Mesothelial cell of epicardium (in vitro differentiated cells): ENCODE measurements at regions not wholly inside any gene's neighbourhood (a gene's known extent, or its start where the extent isn't known, plus 50 kb on each side); places are given as distances from the start of the nearest gene placed in this dataset.
"Not testable (repeated sequence)": the region's sequence is repeated elsewhere in the genome, so short reads cannot be mapped to it uniquely, and the experiment has no call there.

Experiments used
- DNase-seq, 2 experiments: peaks; one replicate each; pipeline ENCODE4 v3.0.0; 2021; ENCODE audit warnings: low spot score in 2 of 2; ENCODE audit not compliant: unreplicated experiment in 2 of 2
- H3K27ac Mint-ChIP-seq: 2 replicates; pipeline ENCODE4 v1.8.0; 2021; ENCODE audit warnings: mixed read lengths
- H3K27me3 Mint-ChIP-seq: 2 replicates; pipeline ENCODE4 v1.8.0; 2021; ENCODE audit warnings: low read depth, mixed read lengths
- H3K36me3 Mint-ChIP-seq: 2 replicates; pipeline ENCODE4 v1.8.0; 2021; ENCODE audit warnings: mixed read lengths
- H3K4me1 Mint-ChIP-seq: 2 replicates; pipeline ENCODE4 v1.8.0; 2021; ENCODE audit warnings: mixed read lengths
- H3K4me3 Mint-ChIP-seq: 2 replicates; pipeline ENCODE4 v1.8.0; 2021; ENCODE audit warnings: mild to moderate bottlenecking, moderate library complexity, mixed read lengths
- H3K9me3 Mint-ChIP-seq: 2 replicates; pipeline ENCODE4 v1.8.0; 2021; ENCODE audit warnings: mixed read lengths
- TF ChIP-seq, protein P1 (sequence below): fragments of 200-600 bp; sonication (generic); IDR thresholded peaks from one replicate; pipeline ENCODE4 v1.5.0; 2021; ENCODE audit warnings: antibody characterized with exemption; ENCODE audit not compliant: unreplicated experiment

DNA sequence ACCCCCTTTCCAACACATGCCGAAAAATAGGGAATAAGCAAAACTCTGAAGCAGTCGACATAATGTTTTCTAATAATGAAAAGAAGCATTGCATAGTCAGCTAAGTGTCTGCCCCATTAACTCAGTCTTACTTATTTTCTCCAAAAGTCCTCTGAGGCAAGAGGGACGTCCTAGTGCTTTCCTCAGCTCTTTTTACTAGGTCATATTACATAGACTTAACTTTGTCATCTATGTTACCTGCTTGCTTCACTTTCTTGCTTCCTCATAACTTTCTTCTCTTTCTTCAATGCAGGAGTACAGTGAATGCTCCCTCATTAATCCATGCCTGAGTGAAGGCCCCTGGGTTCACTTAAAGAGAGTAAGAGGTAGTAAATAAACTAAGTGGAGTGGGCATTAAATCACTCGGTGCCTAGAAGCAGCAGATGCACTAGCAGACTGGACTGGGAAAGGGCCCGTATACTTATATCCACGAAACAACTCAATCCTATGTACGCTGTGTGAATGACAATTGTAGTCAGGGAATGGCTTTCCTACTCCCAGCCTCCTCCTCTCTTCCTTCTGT lies 210.5 kb upstream of the SPAG17 start:
- no peak overlapping the region for H3K27ac Mint-ChIP-seq
- DNase-seq = no peak
- no peak overlapping the region for H3K4me3 Mint-ChIP-seq
- H3K9me3 Mint-ChIP-seq = no peaks in the 10 kb centered on the region
- no peaks in the 10 kb centered on the region for H3K27me3 Mint-ChIP-seq
- TF ChIP-seq, protein P1, sequence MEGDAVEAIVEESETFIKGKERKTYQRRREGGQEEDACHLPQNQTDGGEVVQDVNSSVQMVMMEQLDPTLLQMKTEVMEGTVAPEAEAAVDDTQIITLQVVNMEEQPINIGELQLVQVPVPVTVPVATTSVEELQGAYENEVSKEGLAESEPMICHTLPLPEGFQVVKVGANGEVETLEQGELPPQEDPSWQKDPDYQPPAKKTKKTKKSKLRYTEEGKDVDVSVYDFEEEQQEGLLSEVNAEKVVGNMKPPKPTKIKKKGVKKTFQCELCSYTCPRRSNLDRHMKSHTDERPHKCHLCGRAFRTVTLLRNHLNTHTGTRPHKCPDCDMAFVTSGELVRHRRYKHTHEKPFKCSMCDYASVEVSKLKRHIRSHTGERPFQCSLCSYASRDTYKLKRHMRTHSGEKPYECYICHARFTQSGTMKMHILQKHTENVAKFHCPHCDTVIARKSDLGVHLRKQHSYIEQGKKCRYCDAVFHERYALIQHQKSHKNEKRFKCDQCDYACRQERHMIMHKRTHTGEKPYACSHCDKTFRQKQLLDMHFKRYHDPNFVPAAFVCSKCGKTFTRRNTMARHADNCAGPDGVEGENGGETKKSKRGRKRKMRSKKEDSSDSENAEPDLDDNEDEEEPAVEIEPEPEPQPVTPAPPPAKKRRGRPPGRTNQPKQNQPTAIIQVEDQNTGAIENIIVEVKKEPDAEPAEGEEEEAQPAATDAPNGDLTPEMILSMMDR = no peak
- peaks cover 16% of the 10 kb centered on the region for H3K4me1 Mint-ChIP-seq
- no peaks in the 10 kb centered on the region for H3K36me3 Mint-ChIP-seq

DNA sequence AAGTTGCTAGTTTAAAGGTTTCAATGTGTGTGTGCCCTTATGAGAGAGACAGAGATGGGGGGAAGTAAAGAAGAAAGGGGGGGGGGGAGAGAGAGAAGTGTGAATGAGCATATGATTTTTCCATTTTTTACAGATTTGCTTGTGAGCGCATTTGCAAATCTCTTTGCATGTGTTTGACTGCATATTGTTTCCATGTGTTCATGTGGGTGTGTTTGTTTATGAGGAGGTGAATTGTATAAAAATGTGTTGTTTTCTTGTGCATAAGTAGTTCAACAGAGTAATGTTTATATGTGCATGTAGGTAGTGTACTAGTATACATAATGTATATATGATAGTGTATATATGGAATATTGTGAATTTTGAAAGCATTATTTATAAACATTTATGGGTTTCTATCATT lies 205.9 kb upstream of the SPAG17 start:
- Mint-ChIP-seq H3K27ac (no peak overlapping the region), H3K9me3 (no peaks in the 10 kb centered on the region), H3K36me3 (no peaks in the 10 kb centered on the region), H3K4me3 (no peak overlapping the region), H3K4me1 (peaks cover 2% of the 10 kb centered on the region), H3K27me3 (peaks cover 11% of the 10 kb centered on the region)
- TF ChIP-seq, protein P1 = no peak
- DNase-seq = no peak

DNA sequence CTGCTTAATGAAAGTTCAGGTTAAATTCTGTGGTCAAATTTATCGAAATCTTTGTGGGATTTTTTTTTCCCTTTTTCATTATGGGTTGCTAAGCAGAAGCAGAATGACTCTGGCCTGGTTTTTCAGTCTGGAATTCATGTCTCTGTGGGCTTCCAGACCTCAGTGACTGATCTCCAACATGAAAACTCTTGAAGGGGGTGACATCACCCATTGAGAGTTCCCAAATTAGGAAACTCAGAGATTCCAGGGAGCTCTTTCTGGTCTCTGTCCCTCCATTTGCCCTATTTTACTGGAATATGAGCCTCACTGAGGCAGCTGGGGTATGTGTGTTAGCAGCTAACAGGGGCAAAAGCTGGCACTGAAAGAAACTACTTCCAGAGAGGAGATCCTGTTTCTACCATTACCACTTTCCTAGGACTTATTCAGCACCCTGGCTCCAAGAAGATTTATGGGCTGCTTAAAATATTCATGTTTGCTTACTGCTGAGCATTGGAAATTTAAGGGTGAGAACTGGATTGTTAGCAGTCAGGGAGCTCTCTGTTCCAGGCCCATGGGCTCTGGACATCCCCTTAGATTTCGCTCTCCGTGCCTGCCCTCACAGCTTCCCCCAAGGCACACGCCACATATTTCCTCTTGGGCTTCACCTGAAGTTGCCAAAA lies 203.4 kb upstream of the SPAG17 start:
- Mint-ChIP-seq H3K36me3 (no peaks in the 10 kb centered on the region), H3K9me3 (no peaks in the 10 kb centered on the region), H3K27me3 (peaks cover 11% of the 10 kb centered on the region), H3K4me1 (no peaks in the 10 kb centered on the region), H3K27ac (no peak overlapping the region), H3K4me3 (no peak overlapping the region)
- TF ChIP-seq, protein P1 = no peak
- DNase-seq = no peak

DNA sequence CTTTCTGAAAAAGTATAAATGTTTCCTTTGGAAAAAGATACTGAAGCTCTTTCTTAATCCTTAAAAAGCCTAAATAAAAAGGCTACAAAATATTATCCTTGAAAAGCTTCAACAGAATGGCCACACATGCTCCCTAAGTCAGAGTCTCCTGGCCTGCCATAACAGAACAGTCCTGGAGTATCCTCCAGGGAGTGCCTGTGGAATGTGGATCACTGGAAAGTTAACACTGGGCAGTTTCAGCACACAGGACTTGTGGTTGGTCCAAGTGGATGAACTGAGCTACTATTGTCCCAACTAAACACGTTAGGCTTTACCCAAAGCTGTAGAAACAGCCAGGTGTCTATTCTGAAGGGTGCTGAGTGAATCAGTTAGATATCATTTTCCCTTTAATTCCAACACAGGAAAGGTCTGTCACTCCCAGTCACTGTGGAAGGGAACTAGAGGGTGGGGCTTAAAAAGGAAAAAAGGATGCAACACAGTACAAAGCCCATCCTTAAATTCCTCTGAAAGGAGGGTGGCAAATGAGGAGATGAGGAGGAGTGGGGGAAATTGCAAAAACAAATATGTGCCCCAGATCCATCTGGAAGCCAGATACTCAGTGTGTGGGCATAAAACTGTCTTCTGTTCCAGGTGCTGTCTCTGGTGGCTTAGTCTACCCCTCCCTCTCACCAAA lies 196.3 kb upstream of the SPAG17 start:
- no peaks in the 10 kb centered on the region for H3K4me1 Mint-ChIP-seq
- TF ChIP-seq, protein P1 = no peak
- no peaks in the 10 kb centered on the region for H3K36me3 Mint-ChIP-seq
- peaks cover 15% of the 10 kb centered on the region for H3K9me3 Mint-ChIP-seq
- no peak for DNase-seq
- H3K27ac Mint-ChIP-seq = no peak overlapping the region
- no peaks in the 10 kb centered on the region for H3K27me3 Mint-ChIP-seq
- no peak overlapping the region for H3K4me3 Mint-ChIP-seq

DNA sequence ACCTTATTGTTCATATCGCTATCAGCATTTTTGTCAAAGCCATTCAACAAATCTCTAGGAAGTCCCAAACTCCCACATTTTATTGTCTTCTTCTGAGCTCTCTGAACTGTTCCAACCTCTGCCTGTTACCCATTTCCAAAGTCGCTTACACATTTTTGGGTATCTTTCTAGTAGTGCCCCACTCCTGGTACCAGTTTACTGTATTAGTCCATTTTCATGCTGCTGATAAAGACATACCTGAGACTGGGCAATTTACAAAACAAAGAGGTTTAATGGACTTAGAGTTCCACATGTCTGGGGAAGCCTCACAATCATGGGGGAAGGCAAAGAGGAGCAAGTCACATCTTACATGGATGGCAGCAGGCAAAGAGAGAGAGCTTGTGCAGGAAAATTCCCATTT lies 192.2 kb upstream of the SPAG17 start:
- not testable (repeated sequence) for DNase-seq, H3K36me3 Mint-ChIP-seq, H3K27me3 Mint-ChIP-seq, H3K4me1 Mint-ChIP-seq, H3K27ac Mint-ChIP-seq, H3K4me3 Mint-ChIP-seq
- peaks cover 44% of the 10 kb centered on the region for H3K9me3 Mint-ChIP-seq

DNA sequence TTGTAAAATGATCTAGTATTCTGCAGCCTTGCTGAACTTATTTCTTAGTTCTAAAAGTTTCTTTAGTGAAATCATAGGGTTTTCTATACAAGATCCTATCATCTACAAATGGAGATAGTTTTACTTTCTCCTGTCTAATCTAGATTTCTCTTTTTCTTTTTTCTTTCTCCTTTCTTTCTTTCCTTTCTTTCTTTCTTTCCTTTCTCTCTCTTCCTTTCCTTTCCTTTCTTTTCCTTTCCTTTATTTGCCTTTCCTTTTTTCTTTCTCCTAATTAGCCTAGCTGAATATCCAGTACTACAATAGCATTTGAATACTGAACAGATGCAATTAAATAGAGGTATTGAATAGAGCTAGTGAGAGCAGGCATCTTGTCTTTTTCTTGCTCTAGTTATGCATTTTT lies 186.6 kb upstream of the SPAG17 start:
- Mint-ChIP-seq H3K4me1 (no peaks in the 10 kb centered on the region), H3K27ac (no peak overlapping the region), H3K36me3 (peaks cover 2% of the 10 kb centered on the region), H3K9me3 (peaks cover 64% of the 10 kb centered on the region), H3K27me3 (no peaks in the 10 kb centered on the region), H3K4me3 (no peak overlapping the region)
- no peak for DNase-seq
- TF ChIP-seq, protein P1 = no peak
